CD4-positive, alpha-beta T cell (primary cell): ENCODE measurements at regions not wholly inside any gene's neighbourhood (a gene's known extent, or its start where the extent isn't known, plus 50 kb on each side); places are given as distances from the start of the nearest gene placed in this dataset.

Source experiments
- ATAC-seq: fragments of 200-7000 bp; cut with Tn5 transposase; one replicate; pipeline ENCODE4 v1.10.0; 2022; ENCODE audit warnings: mild to moderate bottlenecking; ENCODE audit not compliant: poor library complexity
- CTCF ChIA-PET: fragments of 350-600 bp; sonication (Branson Sonifier 250); formaldehyde crosslinking; loops from one replicate; lab custom pipeline; 2021; ENCODE audit warnings: antibody characterized with exemption, inconsistent platforms; lab: Charles Lee
- POLR2A ChIA-PET: fragments of 350-600 bp; sonication (Branson Sonifier 250); formaldehyde crosslinking; loops from one replicate; lab custom pipeline; 2021; ENCODE audit warnings: antibody characterized with exemption, inconsistent platforms; lab: Charles Lee
- DNase-seq, 14 experiments: peaks; one replicate each; pipeline ENCODE4 v3.0.0-alpha.2; 2013 to 2020; ENCODE audit warnings: mixed read lengths in 2 of 14
- H3K27ac ChIP-seq, 2 donors: one replicate each; pipeline versions ENCODE4 v1.5.1 to v1.7.0; 2013; ENCODE audit warnings: low read length in 2 of 2, low read depth in 1 of 2, mild to moderate bottlenecking in 1 of 2
- H3K27me3 ChIP-seq, 2 experiments: 1 replicate in 1 of 2; 2 replicates in 1 of 2; pipeline versions ENCODE4 v1.6.1 to v1.7.0; 2013; ENCODE audit warnings: low read length in 2 of 2, control low read depth in 1 of 2, mild to moderate bottlenecking in 1 of 2, moderate library complexity in 1 of 2; ENCODE audit not compliant: insufficient read depth in 2 of 2, control insufficient read depth in 1 of 2
- H3K36me3 ChIP-seq: one replicate; pipeline ENCODE4 v1.6.1; 2013; ENCODE audit warnings: low read length, control low read depth; ENCODE audit not compliant: insufficient read depth
- H3K4me1 ChIP-seq: one replicate; pipeline ENCODE4 v1.6.1; 2013; ENCODE audit warnings: low read length, control low read depth; ENCODE audit not compliant: insufficient read depth
- H3K4me3 ChIP-seq: one replicate; pipeline ENCODE4 v1.5.1; 2013; ENCODE audit warnings: mild to moderate bottlenecking, low read length, moderate library complexity
- H3K9me3 ChIP-seq, 2 experiments: 1 replicate in 1 of 2; 2 replicates in 1 of 2; pipeline versions ENCODE4 v1.6.1 to v1.7.0; 2013; ENCODE audit warnings: low read length in 2 of 2, mild to moderate bottlenecking in 2 of 2, control low read depth in 1 of 2, moderate library complexity in 1 of 2; ENCODE audit not compliant: control insufficient read depth in 1 of 2, insufficient read depth in 1 of 2
- H3K27ac Mint-ChIP-seq: one replicate; pipeline ENCODE4 v1.8.0; 2020; ENCODE audit warnings: mixed read lengths
- H3K27me3 Mint-ChIP-seq: one replicate; pipeline ENCODE4 v1.8.0; 2021; ENCODE audit warnings: mixed read lengths
- H3K36me3 Mint-ChIP-seq: one replicate; pipeline ENCODE4 v1.8.0; 2021; ENCODE audit warnings: low read depth, mixed read lengths
- H3K4me1 Mint-ChIP-seq: one replicate; pipeline ENCODE4 v1.8.0; 2021; ENCODE audit warnings: low read depth, mixed read lengths
- H3K4me3 Mint-ChIP-seq: one replicate; pipeline ENCODE4 v1.8.0; 2020; ENCODE audit warnings: mild to moderate bottlenecking, mixed read lengths
- H3K9me3 Mint-ChIP-seq: one replicate; pipeline ENCODE4 v1.8.0; 2020; ENCODE audit warnings: mixed read lengths
- CTCF ChIP-seq: fragments of 200-600 bp; IDR thresholded peaks from one replicate; pipeline ENCODE4 v1.8.0; 2022; ENCODE audit warnings: antibody characterized with exemption, mild to moderate bottlenecking
- intact Hi-C, 2 experiments: fragments of 100-400 bp; cut with DNase I in 1 of 2; cut with micrococcal nuclease in 1 of 2; formaldehyde crosslinking; loops; one replicate each; pipeline versions ENCODE4 v1.15.1 to v1.9.0; 2023 to 2025; cut with DNase I, micrococcal nuclease

GRCh38 chr10:33632432-33632831 is 298.0 kb upstream of the NRP1 start:
- ChIA-PET CTCF (no interaction called here), POLR2A (no interaction called here)
- DNase-seq (no peak), ATAC-seq (no peak)
- Mint-ChIP-seq H3K27me3 (peaks cover 4% of the 10 kb centered on the region), H3K4me3 (no peak overlapping the region), H3K27ac (no peak overlapping the region), H3K36me3 (no peaks in the 10 kb centered on the region), H3K9me3 (no peaks in the 10 kb centered on the region), H3K4me1 (no peaks in the 10 kb centered on the region)
- Histone ChIP-seq H3K9me3 (no peaks in the 10 kb centered on the region), H3K4me3 (no peak overlapping the region), H3K36me3 (no peaks in the 10 kb centered on the region), H3K4me1 (no peaks in the 10 kb centered on the region), H3K27me3 (peaks cover 0 to 3% of the 10 kb centered on the region in 2 experiments), H3K27ac (no peak overlapping the region)
- no peak for TF ChIP-seq CTCF
- intact Hi-C loops = no loop called here

- Histone ChIP-seq H3K27ac (no peak overlapping the region), H3K9me3 (no peaks in the 10 kb centered on the region), H3K4me1 (no peaks in the 10 kb centered on the region), H3K4me3 (no peak overlapping the region), H3K27me3 (peaks cover 0 to 3% of the 10 kb centered on the region in 2 experiments), H3K36me3 (no peaks in the 10 kb centered on the region)
- no peak for ATAC-seq
- Mint-ChIP-seq H3K4me3 (no peak overlapping the region), H3K36me3 (no peaks in the 10 kb centered on the region), H3K4me1 (no peaks in the 10 kb centered on the region), H3K27ac (no peak overlapping the region), H3K9me3 (no peaks in the 10 kb centered on the region), H3K27me3 (peaks cover 4% of the 10 kb centered on the region)
- DNase-seq = no peak
- no peak for TF ChIP-seq CTCF
- ChIA-PET CTCF (no interaction called here), POLR2A (no interaction called here)
- intact Hi-C loops = no loop called here
Measured at GRCh38 chr10:33631991-33632390, 297.5 kb upstream of the NRP1 start.

GRCh38 chr10:33630761-33631160 is 296.3 kb upstream of the NRP1 start:
- peaks cover 0 to 3% of the 10 kb centered on the region in 2 experiments for H3K27me3 ChIP-seq
- CTCF ChIA-PET = no interaction called here
- no peaks in the 10 kb centered on the region for H3K9me3 ChIP-seq
- Mint-ChIP-seq H3K4me3 (no peak overlapping the region), H3K27me3 (peaks cover 8% of the 10 kb centered on the region), H3K36me3 (no peaks in the 10 kb centered on the region), H3K4me1 (no peaks in the 10 kb centered on the region), H3K9me3 (no peaks in the 10 kb centered on the region), H3K27ac (no peak overlapping the region)
- ATAC-seq (no peak), DNase-seq (no peak)
- no peaks in the 10 kb centered on the region for H3K36me3 ChIP-seq
- POLR2A ChIA-PET = no interaction called here
- no peaks in the 10 kb centered on the region for H3K4me1 ChIP-seq
- no peak overlapping the region for H3K4me3 ChIP-seq
- TF ChIP-seq CTCF = no peak
- H3K27ac ChIP-seq = no peak overlapping the region
- intact Hi-C loops = no loop called here
